HCT116 (cell line): ENCODE measurements at regions not wholly inside any gene's neighbourhood (a gene's known extent, or its start where the extent isn't known, plus 50 kb on each side); places are given as distances from the start of the nearest gene placed in this dataset.

ENCODE experiments used
- ATAC-seq: fragments of 200-7000 bp; cut with Tn5 transposase; 2 replicates; pipeline ENCODE4 v1.9.1; 2020; ENCODE audit warnings: mild to moderate bottlenecking, moderate library complexity
- BruUV-seq: library from RNA; stranded (reverse); fragments of 400-500 nt; replicated peaks from 2 replicates; lab custom pipeline; 2021; lab: Mats Ljungman, UMichigan
- CTCF ChIA-PET: fragments of 300-600 bp; sonication (Branson Sonifier 250); formaldehyde crosslinking; loops from one replicate; lab custom pipeline; 2021; ENCODE audit warnings: antibody characterized with exemption; lab: Charles Lee
- POLR2A ChIA-PET: fragments of 300-600, 350-600 bp; sonication (Branson Sonifier 250); formaldehyde crosslinking; loops from one replicate; lab custom pipeline; 2021; ENCODE audit warnings: antibody characterized with exemption; lab: Charles Lee
- RAD21 ChIA-PET, 2 experiments: fragments of 300-600 bp; sonication (Branson Sonifier 250); formaldehyde crosslinking; loops; one replicate each; lab custom pipeline; 2023; ENCODE audit warnings: low total read pairs in 2 of 2; ENCODE audit not compliant: uncharacterized antibody in 2 of 2, unreplicated experiment in 2 of 2, low non-redundant PET in 1 of 2; lab: Charles Lee
- DNase-seq: peaks from one replicate; pipeline ENCODE4 v3.0.0-alpha.2; 2010; ENCODE audit warnings: low read depth, low spot score
- H2AFZ ChIP-seq: fragments of 200-600 bp; shearing (Covaris generic), sonication (generic); 2 replicates; pipeline ENCODE4 v1.6.1; 2017; ENCODE audit warnings: low read depth, mixed run types, mixed read lengths, antibody characterized with exemption, low read length; ENCODE audit not compliant: poor library complexity, severe bottlenecking
- H3K27ac ChIP-seq: 2 replicates; pipeline ENCODE4 v1.5.1; 2012; ENCODE audit warnings: low read depth, low read length
- H3K27me3 ChIP-seq: fragments of 200-600 bp; sonication (generic); 2 replicates; pipeline ENCODE4 v1.6.1; 2016; ENCODE audit warnings: mixed run types, low read length, mixed read lengths; ENCODE audit not compliant: insufficient read depth
- H3K36me3 ChIP-seq, 2 experiments: fragments of 200-500 bp in 1 of 2; fragments of 200-600 bp in 1 of 2; sonication (Bioruptor generic) in 1 of 2; sonication (generic) in 1 of 2; 2 replicates each; pipeline versions ENCODE4 v1.5.1 to v1.6.1; 2014 to 2016; ENCODE audit warnings: low read length in 2 of 2, inconsistent platforms in 1 of 2, mixed read lengths in 1 of 2, mixed run types in 1 of 2; ENCODE audit not compliant: insufficient read depth in 2 of 2, control insufficient read depth in 1 of 2
- H3K4me1 ChIP-seq, 2 experiments: fragments of 200-600 bp in 1 of 2; sonication (generic) in 1 of 2; 2 replicates each; pipeline versions ENCODE4 v1.5.1 to v1.6.1; 2012 to 2017; ENCODE audit warnings: low read length in 2 of 2, inconsistent platforms in 1 of 2, mild to moderate bottlenecking in 1 of 2, mixed read lengths in 1 of 2, mixed run types in 1 of 2, moderate library complexity in 1 of 2; ENCODE audit not compliant: insufficient read depth in 2 of 2, control insufficient read depth in 1 of 2
- H3K4me2 ChIP-seq: fragments of 200-600 bp; sonication (generic); 2 replicates; pipeline ENCODE4 v1.6.1; 2017; ENCODE audit warnings: mixed run types, low read length, mixed read lengths
- H3K4me3 ChIP-seq, 2 experiments: fragments of 200-600 bp in 1 of 2; sonication (generic) in 1 of 2; replicated peaks in 1 of 2; 2 replicates each; pipeline ENCODE4 v1.5.1; 2011 to 2016; ENCODE audit warnings: low read length in 2 of 2, control low read depth in 1 of 2, low read depth in 1 of 2, mild to moderate bottlenecking in 1 of 2, mixed read lengths in 1 of 2, mixed run types in 1 of 2
- H3K79me2 ChIP-seq: fragments of 200-600 bp; sonication (generic); 2 replicates; pipeline ENCODE4 v1.6.1; 2017; ENCODE audit warnings: mild to moderate bottlenecking, mixed run types, low read length, moderate library complexity, mixed read lengths; ENCODE audit not compliant: insufficient read depth
- H3K9ac ChIP-seq: fragments of 200-600 bp; sonication (generic); 2 replicates; pipeline ENCODE4 v1.6.1; 2016; ENCODE audit warnings: low read length, mixed read lengths
- H3K9me2 ChIP-seq: fragments of 200-600 bp; sonication (generic), shearing (Covaris generic); 2 replicates; pipeline ENCODE4 v1.6.1; 2017; ENCODE audit warnings: mixed run types, mild to moderate bottlenecking, moderate library complexity; ENCODE audit not compliant: insufficient read depth
- H3K9me3 ChIP-seq, 2 experiments: fragments of 200-500 bp in 1 of 2; fragments of 200-600 bp in 1 of 2; sonication (Bioruptor generic) in 1 of 2; sonication (generic) in 1 of 2; 2 replicates each; pipeline ENCODE4 v1.6.1; 2014 to 2017; ENCODE audit warnings: low read length in 2 of 2, mixed read lengths in 2 of 2, inconsistent platforms in 1 of 2, low read depth in 1 of 2, mild to moderate bottlenecking in 1 of 2, mixed run types in 1 of 2, moderate library complexity in 1 of 2; ENCODE audit not compliant: control insufficient read depth in 1 of 2, insufficient read depth in 1 of 2
- H4K20me1 ChIP-seq: fragments of 200-600 bp; sonication (generic), shearing (Covaris generic); 2 replicates; pipeline ENCODE4 v1.6.1; 2017; ENCODE audit warnings: mixed run types, mild to moderate bottlenecking, moderate library complexity; ENCODE audit not compliant: insufficient read depth
- ATF3 ChIP-seq: IDR thresholded peaks from 2 replicates; pipeline ENCODE4 v1.6.1; 2012
- CBX3 ChIP-seq: IDR thresholded peaks from 2 replicates; pipeline ENCODE4 v1.6.1; 2012; ENCODE audit warnings: low read depth
- CEBPB ChIP-seq: IDR thresholded peaks from 2 replicates; pipeline ENCODE4 v1.6.1; 2012; ENCODE audit warnings: low read depth
- CTCF ChIP-seq, 3 experiments: fragments of 200-600 bp in 1 of 3; sonication (generic) in 1 of 3; IDR thresholded peaks in 2 of 3; conservative IDR thresholded peaks in 1 of 3; 2 replicates each; pipeline ENCODE4 v1.5.1; 2012 to 2017; ENCODE audit warnings: low read depth in 2 of 3, low read length in 2 of 3, antibody characterized with exemption in 1 of 3, borderline replicate concordance in 1 of 3, control low read depth in 1 of 3, mild to moderate bottlenecking in 1 of 3, mixed read lengths in 1 of 3, mixed run types in 1 of 3, moderate library complexity in 1 of 3; ENCODE audit not compliant: insufficient read depth in 1 of 3
- EGR1 ChIP-seq: IDR thresholded peaks from 2 replicates; pipeline ENCODE4 v1.6.1; 2012; ENCODE audit warnings: low read depth
- ELF1 ChIP-seq: IDR thresholded peaks from 2 replicates; pipeline ENCODE4 v1.6.1; 2012; ENCODE audit warnings: low read depth, borderline replicate concordance
- EZH2 ChIP-seq: fragments of 200-600 bp; sonication (generic); IDR thresholded peaks from 2 replicates; pipeline ENCODE4 v1.6.1; 2017; ENCODE audit warnings: antibody characterized with exemption, mixed run types
- EZH2phosphoT487 ChIP-seq: fragments of 200-600 bp; IDR thresholded peaks from 2 replicates; pipeline ENCODE4 v1.6.1; 2018; ENCODE audit warnings: antibody characterized with exemption, borderline replicate concordance
- FOSL1 ChIP-seq: IDR thresholded peaks from 2 replicates; pipeline ENCODE4 v1.6.1; 2012; ENCODE audit warnings: low read depth
- JUND ChIP-seq: IDR thresholded peaks from 2 replicates; pipeline ENCODE4 v1.6.1; 2012
- MAX ChIP-seq: IDR thresholded peaks from 2 replicates; pipeline ENCODE4 v1.6.1; 2012
- POLR2A ChIP-seq: IDR thresholded peaks from 2 replicates; pipeline ENCODE4 v1.7.0; 2011; ENCODE audit warnings: borderline replicate concordance; ENCODE audit not compliant: insufficient read depth, insufficient read length; ENCODE audit errors: extremely low read depth
- RAD21 ChIP-seq: IDR thresholded peaks from 2 replicates; pipeline ENCODE4 v1.6.1; 2012; ENCODE audit warnings: low read depth, mild to moderate bottlenecking
- REST ChIP-seq: IDR thresholded peaks from 2 replicates; pipeline ENCODE4 v1.6.1; 2012; ENCODE audit warnings: low read depth
- SP1 ChIP-seq: IDR thresholded peaks from 2 replicates; pipeline ENCODE4 v1.6.1; 2012; ENCODE audit warnings: low read depth
- SRF ChIP-seq: IDR thresholded peaks from 2 replicates; pipeline ENCODE4 v1.6.1; 2012; ENCODE audit warnings: low read depth
- TCF7L2 ChIP-seq: IDR thresholded peaks from 2 replicates; pipeline ENCODE4 v1.7.0; 2011; ENCODE audit warnings: borderline replicate concordance, inconsistent platforms; ENCODE audit not compliant: insufficient read depth, insufficient read length; ENCODE audit errors: extremely low read depth
- ZBTB33 ChIP-seq: IDR thresholded peaks from 2 replicates; pipeline ENCODE4 v1.6.1; 2011; ENCODE audit warnings: mild to moderate bottlenecking, low read length, moderate library complexity; ENCODE audit not compliant: insufficient replicate concordance; ENCODE audit errors: extremely low read depth
- ZFX ChIP-seq: fragments of 450-650 bp; IDR thresholded peaks from 2 replicates; pipeline ENCODE4 v1.6.1; 2017
- ZNF274 ChIP-seq: fragments of 200-500 bp; sonication (Bioruptor generic); IDR thresholded peaks from 2 replicates; pipeline ENCODE4 v1.6.1; 2014; ENCODE audit warnings: mild to moderate bottlenecking, low read depth, low read length, inconsistent platforms
- intact Hi-C: fragments of 100-400 bp; cut with micrococcal nuclease; formaldehyde crosslinking; loops from 2 replicates; pipeline ENCODE4 v1.10.0; 2022

GRCh38 chr3:23685541-23686258, 120.1 kb upstream of the UBE2E1 start:
- peak overlapping the region; percentile 68 for H2AFZ ChIP-seq
- H3K79me2 ChIP-seq, result no peaks in the 10 kb centered on the region
- H3K4me1 ChIP-seq, result peaks cover 21 to 41% of the 10 kb centered on the region in 2 experiments
- H3K4me2 ChIP-seq, result peak overlapping the region; percentile 77
- peaks cover 0 to 6% of the 10 kb centered on the region in 2 experiments; a peak in 1 of 4 replicates for H3K9me3 ChIP-seq
- peak overlapping the region; percentile 73 for H3K27ac ChIP-seq
- intact Hi-C loops, result loop anchor here (1.0 kb wide), 1 partner anchor 54 kb away; no protein-coding TSS in a partner anchor
- peak; percentile 92 for ATAC-seq
- H3K9ac ChIP-seq, result peak overlapping the region; percentile 48
- no peaks in the 10 kb centered on the region for H3K9me2 ChIP-seq
- peak; percentile 99 for DNase-seq
- RAD21 ChIA-PET, result no interaction called here
- CTCF ChIA-PET, result interaction anchor here (1.0 kb wide), 1 partner anchor 17 kb away, joined by 4 read pairs; no protein-coding TSS in a partner anchor
- H4K20me1 ChIP-seq, result no peaks in the 10 kb centered on the region
- no TSS peak for BruUV-seq
- no peaks in the 10 kb centered on the region for H3K27me3 ChIP-seq
- H3K4me3 ChIP-seq, result peak overlapping the region; percentile 15 to 43
- H3K36me3 ChIP-seq, result no peaks in the 10 kb centered on the region
- POLR2A ChIA-PET, result no interaction called here
- peak; percentile 10 for TF ChIP-seq ZBTB33
- TF ChIP-seq EGR1, result no peak
- TF ChIP-seq ZFX, result no peak
- TF ChIP-seq ZNF274, result no peak
- TF ChIP-seq SRF, result peak; percentile 66
- peak; percentile 32 for TF ChIP-seq RAD21
- TF ChIP-seq FOSL1, result peak; percentile 98
- no peak for TF ChIP-seq ATF3
- no peak for TF ChIP-seq EZH2phosphoT487
- peak; percentile 95 for TF ChIP-seq SP1
- 0 out of 6 replicates have a peak, but pooled peaks of 1 of the 3 experiments have one; percentile 20 for TF ChIP-seq CTCF (IDR thresholded peaks at IDR 0.05 in 2 of 3, conservative IDR thresholded peaks at IDR 0.05 in 1 of 3; ENCODE audit: borderline replicate concordance in 1 of 3, insufficient read depth in 1 of 3, low read depth in 2 of 3, low read length in 2 of 3)
- no peak for TF ChIP-seq EZH2
- peak; percentile 73 for TF ChIP-seq CBX3
- TF ChIP-seq REST, result no peak
- no peak for TF ChIP-seq ELF1
- TF ChIP-seq POLR2A, result no peak
- peak; percentile 89 for TF ChIP-seq TCF7L2
- TF ChIP-seq JUND, result peak; percentile 98
- peak; percentile 14; the same call in 1 of the 2 replicates for TF ChIP-seq MAX
- TF ChIP-seq CEBPB, result peak; percentile 62
